Chondrocyte (in vitro differentiated cells): ENCODE measurements at regions not wholly inside any gene's neighbourhood (a gene's known extent, or its start where the extent isn't known, plus 50 kb on each side); places are given as distances from the start of the nearest gene placed in this dataset.

Source experiments
- DNase-seq: peaks from one replicate; pipeline ENCODE4 v3.0.0; 2021; ENCODE audit warnings: mixed read lengths, low spot score
- H3K27ac Mint-ChIP-seq: one replicate; pipeline ENCODE4 v1.8.0; 2021; ENCODE audit warnings: mild to moderate bottlenecking, moderate library complexity, mixed read lengths; ENCODE audit not compliant: unreplicated experiment
- H3K27me3 Mint-ChIP-seq: 2 replicates; pipeline ENCODE4 v1.8.0; 2021; ENCODE audit warnings: low read depth, mixed read lengths
- H3K36me3 Mint-ChIP-seq: 2 replicates; pipeline ENCODE4 v1.8.0; 2021; ENCODE audit warnings: low read depth, mixed read lengths
- H3K4me1 Mint-ChIP-seq: 2 replicates; pipeline ENCODE4 v1.8.0; 2021; ENCODE audit warnings: low read depth, mild to moderate bottlenecking, mixed read lengths
- H3K4me3 Mint-ChIP-seq: one replicate; pipeline ENCODE4 v1.8.0; 2021; ENCODE audit warnings: mild to moderate bottlenecking, moderate library complexity, mixed read lengths; ENCODE audit not compliant: unreplicated experiment
- H3K9me3 Mint-ChIP-seq: 2 replicates; pipeline ENCODE4 v1.8.0; 2021; ENCODE audit warnings: low read depth, mixed read lengths
- TF ChIP-seq, protein P1 (sequence below): fragments of 200-600 bp; sonication (generic); IDR thresholded peaks from 2 replicates; pipeline ENCODE4 v1.5.0; 2021; ENCODE audit warnings: antibody characterized with exemption, mild to moderate bottlenecking, moderate library complexity

- H3K36me3 Mint-ChIP-seq = peaks cover 4% of the 10 kb centered on the region
- no peak overlapping the region for H3K4me3 Mint-ChIP-seq
- no peaks in the 10 kb centered on the region for H3K4me1 Mint-ChIP-seq
- TF ChIP-seq, protein P1, sequence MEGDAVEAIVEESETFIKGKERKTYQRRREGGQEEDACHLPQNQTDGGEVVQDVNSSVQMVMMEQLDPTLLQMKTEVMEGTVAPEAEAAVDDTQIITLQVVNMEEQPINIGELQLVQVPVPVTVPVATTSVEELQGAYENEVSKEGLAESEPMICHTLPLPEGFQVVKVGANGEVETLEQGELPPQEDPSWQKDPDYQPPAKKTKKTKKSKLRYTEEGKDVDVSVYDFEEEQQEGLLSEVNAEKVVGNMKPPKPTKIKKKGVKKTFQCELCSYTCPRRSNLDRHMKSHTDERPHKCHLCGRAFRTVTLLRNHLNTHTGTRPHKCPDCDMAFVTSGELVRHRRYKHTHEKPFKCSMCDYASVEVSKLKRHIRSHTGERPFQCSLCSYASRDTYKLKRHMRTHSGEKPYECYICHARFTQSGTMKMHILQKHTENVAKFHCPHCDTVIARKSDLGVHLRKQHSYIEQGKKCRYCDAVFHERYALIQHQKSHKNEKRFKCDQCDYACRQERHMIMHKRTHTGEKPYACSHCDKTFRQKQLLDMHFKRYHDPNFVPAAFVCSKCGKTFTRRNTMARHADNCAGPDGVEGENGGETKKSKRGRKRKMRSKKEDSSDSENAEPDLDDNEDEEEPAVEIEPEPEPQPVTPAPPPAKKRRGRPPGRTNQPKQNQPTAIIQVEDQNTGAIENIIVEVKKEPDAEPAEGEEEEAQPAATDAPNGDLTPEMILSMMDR = peak; percentile 86
- H3K27ac Mint-ChIP-seq = no peak overlapping the region
- DNase-seq = no peak
- H3K9me3 Mint-ChIP-seq = no peaks in the 10 kb centered on the region
- H3K27me3 Mint-ChIP-seq = peaks cover 49% of the 10 kb centered on the region
Measured at GRCh38 chr7:35519971-35520809, 174.7 kb downstream of the HERPUD2 start.

DNA sequence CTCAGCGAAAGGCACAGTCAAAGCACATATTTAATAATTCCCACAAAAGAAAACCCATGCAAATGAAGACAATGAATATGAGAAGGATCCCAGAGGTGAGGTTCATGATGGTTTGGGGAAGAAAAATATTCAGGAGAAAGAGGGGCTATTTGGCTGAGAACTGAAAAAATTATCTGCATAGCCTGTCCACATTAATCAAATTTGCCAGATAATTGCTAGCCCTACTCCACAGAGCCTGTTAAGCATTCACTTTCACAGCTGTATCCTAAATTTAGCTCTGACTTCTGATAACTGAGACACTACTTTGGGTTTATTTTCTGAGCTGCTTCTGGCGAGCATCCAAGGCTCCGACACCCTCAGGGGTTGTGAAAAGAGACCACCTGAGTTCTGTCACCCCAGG lies 176.2 kb downstream of the HERPUD2 start:
- H3K27me3 Mint-ChIP-seq = peaks cover 40% of the 10 kb centered on the region
- DNase-seq = no peak
- H3K4me1 Mint-ChIP-seq = no peaks in the 10 kb centered on the region
- H3K36me3 Mint-ChIP-seq = peaks cover 1% of the 10 kb centered on the region
- TF ChIP-seq, protein P1 = no peak
- H3K4me3 Mint-ChIP-seq = no peak overlapping the region
- H3K27ac Mint-ChIP-seq = no peak overlapping the region
- no peaks in the 10 kb centered on the region for H3K9me3 Mint-ChIP-seq

DNA sequence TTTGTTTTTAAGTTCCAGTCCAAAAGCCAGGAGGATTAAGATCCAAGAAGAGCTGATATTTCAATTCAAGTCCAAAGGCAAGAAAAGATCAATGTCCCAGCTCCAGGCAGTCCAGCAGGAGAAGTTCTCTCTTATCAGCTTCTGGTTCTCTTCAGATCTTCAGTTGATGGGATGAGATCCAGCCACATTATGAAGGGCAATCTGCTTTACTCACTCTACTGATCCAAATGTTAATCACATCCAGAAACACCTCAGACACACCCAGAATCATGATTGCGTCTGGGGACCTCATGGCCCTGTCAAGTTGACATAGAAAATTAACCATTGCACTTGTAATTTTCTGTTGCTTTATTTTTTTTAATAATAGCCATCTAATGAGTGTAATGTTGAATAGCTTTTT lies 178.4 kb downstream of the HERPUD2 start:
- no peaks in the 10 kb centered on the region for H3K9me3 Mint-ChIP-seq
- H3K4me3 Mint-ChIP-seq = no peak overlapping the region
- H3K36me3 Mint-ChIP-seq = peaks cover 1% of the 10 kb centered on the region
- TF ChIP-seq, protein P1 = no peak
- no peak for DNase-seq
- no peaks in the 10 kb centered on the region for H3K4me1 Mint-ChIP-seq
- H3K27ac Mint-ChIP-seq = no peak overlapping the region
- H3K27me3 Mint-ChIP-seq = peaks cover 25% of the 10 kb centered on the region

GRCh38 chr7:35513828-35514227 lies 181.1 kb downstream of the HERPUD2 start:
- H3K27me3 Mint-ChIP-seq = peaks cover 21% of the 10 kb centered on the region
- TF ChIP-seq, protein P1 = no peak
- no peaks in the 10 kb centered on the region for H3K9me3 Mint-ChIP-seq
- no peak overlapping the region for H3K27ac Mint-ChIP-seq
- no peak for DNase-seq
- no peak overlapping the region for H3K4me3 Mint-ChIP-seq
- H3K36me3 Mint-ChIP-seq = no peaks in the 10 kb centered on the region
- no peaks in the 10 kb centered on the region for H3K4me1 Mint-ChIP-seq

GRCh38 chr7:35513195-35513594 lies 181.7 kb downstream of the HERPUD2 start:
- TF ChIP-seq, protein P1 = no peak
- DNase-seq = no peak
- no peaks in the 10 kb centered on the region for H3K4me1 Mint-ChIP-seq
- H3K9me3 Mint-ChIP-seq = no peaks in the 10 kb centered on the region
- no peaks in the 10 kb centered on the region for H3K36me3 Mint-ChIP-seq
- no peak overlapping the region for H3K27ac Mint-ChIP-seq
- no peak overlapping the region for H3K4me3 Mint-ChIP-seq
- H3K27me3 Mint-ChIP-seq = peaks cover 15% of the 10 kb centered on the region
